ENCODE measurements at regions not wholly inside any gene's neighbourhood (a gene's known extent, or its start where the extent isn't known, plus 50 kb on each side); places are given as distances from the start of the nearest gene placed in this dataset.

GRCh38 chr6:74311431-74311830, 615.4 kb downstream of the CD109 start:
- no peak for TF ChIP-seq EZH2 (IDR thresholded peaks at IDR 0.05; ENCODE audit: borderline replicate concordance, insufficient read depth, low read length, poor library complexity, severe bottlenecking)
- no peak for TF ChIP-seq CTCF (IDR thresholded peaks at IDR 0.05; ENCODE audit: poor library complexity, severe bottlenecking)

Measured in neural cell (in vitro differentiated cells).